ENCODE measurements at regions not wholly inside any gene's neighbourhood (a gene's known extent, or its start where the extent isn't known, plus 50 kb on each side); places are given as distances from the start of the nearest gene placed in this dataset.

DNA sequence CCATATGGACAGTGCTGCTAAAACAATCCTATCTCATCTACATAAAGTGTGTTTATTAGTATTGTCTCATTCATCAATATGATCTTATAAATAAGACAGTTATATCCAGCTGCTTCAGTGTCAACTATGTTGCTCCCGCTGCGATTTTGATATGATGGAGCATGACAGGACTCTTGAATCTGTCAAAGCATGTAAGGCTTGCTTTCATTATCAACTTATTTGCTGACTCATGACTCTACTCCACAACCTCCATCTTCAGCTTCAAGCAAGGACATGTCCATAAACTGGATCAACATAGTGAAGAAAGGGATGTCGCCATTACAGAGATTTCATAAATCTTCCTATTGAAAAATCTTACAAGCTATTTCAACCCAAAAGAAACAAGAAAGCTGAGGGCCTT lies 2812.6 kb downstream of the PCDH9 start:
- CTCF ChIA-PET = no interaction called here
- H3K4me3 ChIP-seq (ENCODE audit: low read depth, low read length) = no peak overlapping the region
- no peak for DNase-seq (ENCODE audit: low read depth, low spot score)
- TF ChIP-seq, protein P1, sequence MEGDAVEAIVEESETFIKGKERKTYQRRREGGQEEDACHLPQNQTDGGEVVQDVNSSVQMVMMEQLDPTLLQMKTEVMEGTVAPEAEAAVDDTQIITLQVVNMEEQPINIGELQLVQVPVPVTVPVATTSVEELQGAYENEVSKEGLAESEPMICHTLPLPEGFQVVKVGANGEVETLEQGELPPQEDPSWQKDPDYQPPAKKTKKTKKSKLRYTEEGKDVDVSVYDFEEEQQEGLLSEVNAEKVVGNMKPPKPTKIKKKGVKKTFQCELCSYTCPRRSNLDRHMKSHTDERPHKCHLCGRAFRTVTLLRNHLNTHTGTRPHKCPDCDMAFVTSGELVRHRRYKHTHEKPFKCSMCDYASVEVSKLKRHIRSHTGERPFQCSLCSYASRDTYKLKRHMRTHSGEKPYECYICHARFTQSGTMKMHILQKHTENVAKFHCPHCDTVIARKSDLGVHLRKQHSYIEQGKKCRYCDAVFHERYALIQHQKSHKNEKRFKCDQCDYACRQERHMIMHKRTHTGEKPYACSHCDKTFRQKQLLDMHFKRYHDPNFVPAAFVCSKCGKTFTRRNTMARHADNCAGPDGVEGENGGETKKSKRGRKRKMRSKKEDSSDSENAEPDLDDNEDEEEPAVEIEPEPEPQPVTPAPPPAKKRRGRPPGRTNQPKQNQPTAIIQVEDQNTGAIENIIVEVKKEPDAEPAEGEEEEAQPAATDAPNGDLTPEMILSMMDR (IDR thresholded peaks at IDR 0.05; ENCODE audit: insufficient read depth, low read length, missing control alignments) = no peak
- POLR2A ChIA-PET = no interaction called here

DNA sequence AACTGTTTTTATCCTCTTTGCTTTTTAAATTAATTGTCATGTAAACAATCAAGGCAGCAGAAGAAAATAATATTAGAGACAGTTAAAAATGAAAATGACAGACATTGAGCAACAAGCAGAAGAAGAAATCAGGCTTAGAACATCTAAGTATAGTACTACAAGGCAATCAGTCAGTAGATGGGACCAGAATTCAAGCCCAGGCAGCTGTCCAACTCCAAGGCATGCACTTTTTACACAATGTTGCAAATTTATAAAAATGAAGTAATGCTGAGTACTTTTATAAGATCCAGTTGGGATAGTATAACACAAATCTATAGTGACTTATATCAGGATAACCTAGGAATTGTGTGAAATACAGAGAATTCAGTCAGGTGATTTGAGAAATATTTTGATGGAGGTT lies 2815.8 kb downstream of the PCDH9 start:
- ChIA-PET CTCF (no interaction called here), POLR2A (no interaction called here)
- H3K4me3 ChIP-seq (ENCODE audit: low read depth, low read length) = no peak overlapping the region
- DNase-seq (ENCODE audit: low read depth, low spot score) = no peak
- TF ChIP-seq, protein P1 (IDR thresholded peaks at IDR 0.05; ENCODE audit: insufficient read depth, low read length, missing control alignments) = no peak

DNA sequence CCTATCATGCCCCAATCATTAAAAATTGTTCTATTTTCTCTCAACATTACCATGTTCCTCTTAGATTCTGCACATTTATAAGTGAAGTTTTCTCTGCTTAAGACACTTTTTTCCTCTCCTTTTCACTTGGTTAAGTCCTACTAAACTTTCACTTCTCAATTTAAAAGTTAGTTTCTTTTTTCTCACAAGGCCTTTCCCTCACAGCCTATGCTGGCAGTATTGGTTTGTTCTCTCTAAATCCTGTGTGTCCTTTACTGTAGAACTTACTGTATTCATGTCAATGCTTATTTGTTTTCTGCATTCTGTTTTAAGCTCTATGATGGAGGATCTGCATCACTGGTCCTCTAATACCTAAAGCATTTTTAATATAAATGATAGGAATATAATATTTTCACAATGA lies 2816.6 kb downstream of the PCDH9 start:
- CTCF ChIA-PET = no interaction called here
- TF ChIP-seq, protein P1 (IDR thresholded peaks at IDR 0.05; ENCODE audit: insufficient read depth, low read length, missing control alignments) = no peak
- POLR2A ChIA-PET = no interaction called here
- no peak for DNase-seq (ENCODE audit: low read depth, low spot score)
- no peak overlapping the region for H3K4me3 ChIP-seq (ENCODE audit: low read depth, low read length)

DNA sequence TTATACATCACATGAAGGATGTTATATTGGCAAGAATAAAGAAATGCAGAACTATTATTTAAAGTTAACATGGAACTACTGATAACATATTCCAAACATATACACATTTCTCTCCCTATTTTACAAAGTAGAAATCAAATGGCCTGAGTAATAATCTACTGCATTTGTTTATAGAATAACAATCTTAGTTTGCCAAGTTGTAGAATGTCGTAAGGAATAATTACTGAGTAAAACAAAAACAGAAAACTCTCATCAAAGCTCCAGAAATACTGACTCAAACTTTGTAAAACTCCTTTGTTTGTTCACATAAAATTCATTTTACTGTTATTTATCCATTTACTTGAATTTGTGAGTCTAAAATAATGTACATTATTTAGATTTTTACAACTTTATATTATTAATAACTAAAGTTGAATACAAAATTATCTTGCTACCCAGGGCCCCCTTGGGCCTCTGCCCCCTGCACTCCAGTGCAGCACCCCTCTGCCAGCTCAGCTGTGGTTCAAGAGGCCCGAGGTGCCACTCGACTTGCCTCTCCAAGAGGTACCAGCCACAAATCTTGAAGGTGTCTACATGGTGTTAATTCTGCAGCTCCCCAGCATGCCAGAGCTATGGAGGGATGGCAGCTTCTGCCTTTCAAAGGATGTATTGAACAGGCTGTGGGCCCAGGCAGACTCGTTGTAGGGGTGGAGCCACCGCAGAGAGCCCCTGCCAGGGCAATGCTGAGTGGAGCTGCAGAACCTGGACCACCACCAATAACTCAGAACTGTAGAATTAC lies 2819.7 kb downstream of the PCDH9 start:
- CTCF ChIA-PET = no interaction called here
- TF ChIP-seq, protein P1 (IDR thresholded peaks at IDR 0.05; ENCODE audit: insufficient read depth, low read length, missing control alignments) = no peak
- no peak overlapping the region for H3K4me3 ChIP-seq (ENCODE audit: low read depth, low read length)
- POLR2A ChIA-PET = no interaction called here
- no peak for DNase-seq (ENCODE audit: low read depth, low spot score)

DNA sequence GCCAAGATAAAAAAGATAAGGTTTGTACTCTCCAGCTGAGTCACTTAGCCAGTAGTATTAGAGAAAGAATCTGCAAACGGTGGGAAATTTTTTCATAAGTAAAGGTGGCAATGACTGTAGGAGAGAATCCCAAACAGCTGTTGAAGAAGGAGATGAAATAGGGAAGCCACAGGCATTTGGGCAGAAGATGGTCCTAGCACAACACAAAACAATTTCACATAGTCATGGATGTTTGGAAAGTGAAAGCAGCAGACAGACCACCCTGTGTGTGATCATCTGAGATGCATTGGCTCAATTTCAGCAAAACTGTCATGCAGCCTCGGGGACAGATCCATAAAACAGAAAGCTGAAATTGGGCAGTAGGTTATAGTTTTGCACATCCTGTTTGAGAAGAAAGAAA lies 2832.4 kb downstream of the PCDH9 start:
- H3K4me3 ChIP-seq (ENCODE audit: low read depth, low read length) = no peak overlapping the region
- POLR2A ChIA-PET = no interaction called here
- CTCF ChIA-PET = no interaction called here
- TF ChIP-seq, protein P1 (IDR thresholded peaks at IDR 0.05; ENCODE audit: insufficient read depth, low read length, missing control alignments) = no peak
- DNase-seq (ENCODE audit: low read depth, low spot score) = no peak

DNA sequence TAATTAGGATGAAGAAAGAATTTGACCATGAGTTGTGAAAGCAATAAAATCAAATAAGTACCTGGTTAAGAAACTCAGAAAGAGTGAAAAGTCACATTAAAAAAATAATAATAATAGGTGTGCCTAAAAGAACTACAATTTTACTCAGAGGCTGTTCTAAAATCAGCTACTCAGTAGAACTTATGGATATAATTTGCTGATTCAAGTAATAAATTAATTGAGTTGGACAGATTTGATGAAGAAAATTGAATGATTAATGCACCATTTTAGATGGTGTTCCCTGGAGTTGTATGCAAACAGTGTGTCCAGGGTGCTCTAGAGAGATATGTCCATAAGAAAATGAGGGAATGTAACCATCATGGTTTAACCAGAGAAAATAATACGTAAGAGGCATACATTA lies 2852.5 kb downstream of the PCDH9 start:
- no peak for DNase-seq (ENCODE audit: low read depth, low spot score)
- TF ChIP-seq, protein P1 (IDR thresholded peaks at IDR 0.05; ENCODE audit: insufficient read depth, low read length, missing control alignments) = no peak
- H3K4me3 ChIP-seq (ENCODE audit: low read depth, low read length) = no peak overlapping the region
- CTCF ChIA-PET = no interaction called here
- POLR2A ChIA-PET = no interaction called here
